SK-N-SH (cell line): ENCODE measurements at regions not wholly inside any gene's neighbourhood (a gene's known extent, or its start where the extent isn't known, plus 50 kb on each side); places are given as distances from the start of the nearest gene placed in this dataset.

Experiments
- CTCF ChIA-PET: fragments of 300-600, 350-600 bp; formaldehyde crosslinking; extraction: SDS; loops from one replicate; lab custom pipeline; 2021; lab: Yijun Ruan, JAX
- POLR2A ChIA-PET: fragments of 350-600 bp; sonication (Branson Sonifier 250); formaldehyde crosslinking; extraction: SDS; loops from one replicate; lab custom pipeline; 2020; ENCODE audit warnings: antibody characterized with exemption, inconsistent platforms; lab: Yijun Ruan, JAX
- DNase-seq: peaks from one replicate; pipeline ENCODE4 v3.0.0; 2012
- H2AFZ ChIP-seq: fragments of 200-600 bp; sonication (generic); 2 replicates; pipeline ENCODE4 v1.8.1; 2016; ENCODE audit warnings: antibody characterized with exemption, mild to moderate bottlenecking, low read depth
- H3F3A ChIP-seq: fragments of 200-600 bp; sonication (generic); replicated peaks from 2 replicates; pipeline ENCODE3; 2016; ENCODE audit warnings: antibody characterized with exemption, mild to moderate bottlenecking; ENCODE audit not compliant: insufficient read depth
- H3K27ac ChIP-seq, 2 experiments: fragments of 200-500 bp in 1 of 2; fragments of 200-600 bp in 1 of 2; sonication (Bioruptor generic) in 1 of 2; sonication (generic), shearing (Covaris generic) in 1 of 2; 2 replicates each; pipeline versions ENCODE4 v1.5.1 to v1.6.1; 2014 to 2016; ENCODE audit warnings: low read depth in 2 of 2, inconsistent platforms in 1 of 2, low read length in 1 of 2, mild to moderate bottlenecking in 1 of 2, mixed read lengths in 1 of 2
- H3K27me3 ChIP-seq: fragments of 200-600 bp; sonication (generic), shearing (Covaris generic); 2 replicates; pipeline ENCODE4 v1.6.1; 2016; ENCODE audit warnings: mixed run types; ENCODE audit not compliant: insufficient read depth
- H3K36me3 ChIP-seq, 2 experiments: fragments of 200-500 bp in 1 of 2; fragments of 200-600 bp in 1 of 2; sonication (Bioruptor generic) in 1 of 2; sonication (generic) in 1 of 2; replicated peaks in 1 of 2; 2 replicates each; pipeline versions ENCODE3 to v1.5.1; 2014 to 2016; ENCODE audit warnings: low read length in 1 of 2, mild to moderate bottlenecking in 1 of 2; ENCODE audit not compliant: insufficient read depth in 2 of 2, control insufficient read depth in 1 of 2
- H3K4me1 ChIP-seq, 2 experiments: fragments of 200-500 bp in 1 of 2; fragments of 200-600 bp in 1 of 2; sonication (Bioruptor generic) in 1 of 2; sonication (generic), shearing (Covaris generic) in 1 of 2; 2 replicates each; pipeline versions ENCODE4 v1.5.1 to v1.6.1; 2014 to 2016; ENCODE audit warnings: low read depth in 1 of 2, low read length in 1 of 2, mixed run types in 1 of 2; ENCODE audit not compliant: insufficient read depth in 2 of 2, control insufficient read depth in 1 of 2
- H3K4me2 ChIP-seq: fragments of 200-600 bp; sonication (generic), shearing (Covaris generic); 2 replicates; pipeline ENCODE4 v1.6.1; 2017; ENCODE audit warnings: mixed run types
- H3K4me3 ChIP-seq, 2 experiments: fragments of 200-500 bp in 1 of 2; fragments of 200-600 bp in 1 of 2; sonication (Bioruptor generic) in 1 of 2; sonication (generic), shearing (Covaris generic) in 1 of 2; 2 replicates each; pipeline versions ENCODE4 v1.5.1 to v1.8.1; 2014 to 2016; ENCODE audit warnings: low read depth in 2 of 2, inconsistent platforms in 1 of 2, low read length in 1 of 2, mild to moderate bottlenecking in 1 of 2, mixed read lengths in 1 of 2, moderate library complexity in 1 of 2
- H3K79me2 ChIP-seq: fragments of 200-600 bp; sonication (generic); 2 replicates; pipeline ENCODE4 v1.8.1; 2017; ENCODE audit warnings: mild to moderate bottlenecking; ENCODE audit not compliant: insufficient read depth
- H3K9ac ChIP-seq: fragments of 200-600 bp; sonication (generic); 2 replicates; pipeline ENCODE4 v1.6.1; 2017; ENCODE audit warnings: mixed run types
- H3K9me2 ChIP-seq: fragments of 200-600 bp; sonication (generic); 2 replicates; pipeline ENCODE4 v1.6.1; 2017; ENCODE audit warnings: mixed run types
- H3K9me3 ChIP-seq: fragments of 200-600 bp; sonication (generic); 2 replicates; pipeline ENCODE4 v1.6.1; 2017; ENCODE audit warnings: mixed run types, mild to moderate bottlenecking, moderate library complexity
- H4K20me1 ChIP-seq: fragments of 200-600 bp; sonication (generic); 2 replicates; pipeline ENCODE4 v1.6.1; 2017; ENCODE audit warnings: mild to moderate bottlenecking, mixed run types; ENCODE audit not compliant: insufficient read depth
- CHD2 ChIP-seq: fragments of 150-350 bp; IDR thresholded peaks from 2 replicates; pipeline ENCODE4 v1.6.1; 2018; ENCODE audit warnings: low read length; ENCODE audit not compliant: partially characterized antibody
- EP300 ChIP-seq, 2 experiments: IDR thresholded peaks; 2 replicates each; pipeline versions ENCODE4 v1.4.0 to v1.6.1; 2012; ENCODE audit warnings: borderline replicate concordance in 1 of 2, low read depth in 1 of 2, low read length in 1 of 2
- EZH2phosphoT487 ChIP-seq: fragments of 200-600 bp; sonication (generic); IDR thresholded peaks from 2 replicates; pipeline ENCODE4 v1.6.1; 2017; ENCODE audit warnings: low read depth, mixed run types, mild to moderate bottlenecking, antibody characterized with exemption, moderate library complexity, borderline replicate concordance
- JUND ChIP-seq: IDR thresholded peaks from 2 replicates; pipeline ENCODE4 v1.4.0; 2012
- MEF2A ChIP-seq: IDR thresholded peaks from 2 replicates; pipeline ENCODE4 v1.4.0; 2012; ENCODE audit warnings: low read depth, borderline replicate concordance
- NFIC ChIP-seq: IDR thresholded peaks from 2 replicates; pipeline ENCODE4 v1.4.0; 2012; ENCODE audit warnings: borderline replicate concordance
- POLR2AphosphoS5 ChIP-seq: IDR thresholded peaks from 2 replicates; pipeline ENCODE4 v1.6.1; 2012; ENCODE audit warnings: low read depth, low read length
- RFX5 ChIP-seq: IDR thresholded peaks from 2 replicates; pipeline ENCODE4 v1.6.1; 2012; ENCODE audit warnings: mild to moderate bottlenecking, improper control_type of control experiment, low read length
- RXRA ChIP-seq: IDR thresholded peaks from 2 replicates; pipeline ENCODE4 v1.4.0; 2012; ENCODE audit warnings: low read depth, mild to moderate bottlenecking, borderline replicate concordance
- SIN3A ChIP-seq: IDR thresholded peaks from 2 replicates; pipeline ENCODE4 v1.6.1; 2012; ENCODE audit warnings: low read depth, mild to moderate bottlenecking, low read length, moderate library complexity, borderline replicate concordance
- SMC3 ChIP-seq: IDR thresholded peaks from 2 replicates; pipeline ENCODE4 v1.6.1; 2012; ENCODE audit warnings: low read depth, low read length, improper control_type of control experiment
- TCF12 ChIP-seq: IDR thresholded peaks from 2 replicates; pipeline ENCODE4 v1.4.0; 2012
- YY1 ChIP-seq: IDR thresholded peaks from 2 replicates; pipeline ENCODE4 v1.4.0; 2012; ENCODE audit warnings: low read depth, mild to moderate bottlenecking
- WGBS: methylation state at CpG from one replicate; pipeline ENCODE4 v1.1.6; 2017; ENCODE audit warnings: low lambda C conversion rate; 5-methylcytosine and 5-hydroxymethylcytosine counted together
- TF ChIP-seq, protein P1 (sequence below): IDR thresholded peaks from 2 replicates; pipeline ENCODE4 v1.4.0; 2012; ENCODE audit warnings: low read depth
- TF ChIP-seq, protein P2 (sequence below): IDR thresholded peaks from 2 replicates; pipeline ENCODE4 v1.4.0; 2012; ENCODE audit warnings: low read depth, borderline replicate concordance
- TF ChIP-seq, protein P3 (sequence below): fragments of 150-350 bp; IDR thresholded peaks from 2 replicates; pipeline ENCODE4 v1.6.1; 2016; ENCODE audit warnings: mild to moderate bottlenecking, low read depth, low read length
- TF ChIP-seq, protein P4 (sequence below): fragments of 150-350 bp; IDR thresholded peaks from 2 replicates; pipeline ENCODE4 v1.6.1; 2017; ENCODE audit warnings: antibody characterized with exemption, low read length, low read depth, borderline replicate concordance

DNA sequence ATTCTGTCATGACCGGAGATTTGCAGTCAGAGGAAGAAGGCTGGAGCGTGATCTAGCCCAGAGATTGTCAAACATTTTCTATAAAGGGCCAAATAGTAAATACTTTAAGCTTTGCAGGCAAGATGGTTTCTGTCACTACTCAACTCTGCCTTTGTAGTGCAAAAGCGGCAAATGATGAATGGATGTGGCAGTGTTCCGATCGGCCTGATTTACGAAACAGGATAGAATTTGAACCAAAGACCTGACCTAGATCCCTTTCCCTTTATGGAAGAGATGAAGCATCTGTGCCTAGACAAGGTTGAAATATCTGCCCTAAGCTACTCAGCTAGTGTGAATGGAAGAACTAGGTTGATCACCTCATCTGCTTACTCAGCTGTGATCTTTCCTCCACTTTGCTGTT is 209.5 kb downstream of the YTHDC2 start:
- no peak overlapping the region for H3K4me2 ChIP-seq
- no peak overlapping the region for H2AFZ ChIP-seq
- H3K9ac ChIP-seq = no peak overlapping the region
- H3K9me2 ChIP-seq = no peaks in the 10 kb centered on the region
- no peak for DNase-seq
- H3K36me3 ChIP-seq = no peaks in the 10 kb centered on the region
- no peaks in the 10 kb centered on the region for H3K27me3 ChIP-seq
- no peaks in the 10 kb centered on the region for H3F3A ChIP-seq
- POLR2A ChIA-PET = no interaction called here
- TF ChIP-seq, protein P1, sequence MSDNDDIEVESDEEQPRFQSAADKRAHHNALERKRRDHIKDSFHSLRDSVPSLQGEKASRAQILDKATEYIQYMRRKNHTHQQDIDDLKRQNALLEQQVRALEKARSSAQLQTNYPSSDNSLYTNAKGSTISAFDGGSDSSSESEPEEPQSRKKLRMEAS = no peak
- no peak for TF ChIP-seq EZH2phosphoT487
- TF ChIP-seq, protein P2, sequence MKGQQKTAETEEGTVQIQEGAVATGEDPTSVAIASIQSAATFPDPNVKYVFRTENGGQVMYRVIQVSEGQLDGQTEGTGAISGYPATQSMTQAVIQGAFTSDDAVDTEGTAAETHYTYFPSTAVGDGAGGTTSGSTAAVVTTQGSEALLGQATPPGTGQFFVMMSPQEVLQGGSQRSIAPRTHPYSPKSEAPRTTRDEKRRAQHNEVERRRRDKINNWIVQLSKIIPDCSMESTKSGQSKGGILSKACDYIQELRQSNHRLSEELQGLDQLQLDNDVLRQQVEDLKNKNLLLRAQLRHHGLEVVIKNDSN = no peak
- no peak for TF ChIP-seq POLR2AphosphoS5
- TF ChIP-seq, protein P3, sequence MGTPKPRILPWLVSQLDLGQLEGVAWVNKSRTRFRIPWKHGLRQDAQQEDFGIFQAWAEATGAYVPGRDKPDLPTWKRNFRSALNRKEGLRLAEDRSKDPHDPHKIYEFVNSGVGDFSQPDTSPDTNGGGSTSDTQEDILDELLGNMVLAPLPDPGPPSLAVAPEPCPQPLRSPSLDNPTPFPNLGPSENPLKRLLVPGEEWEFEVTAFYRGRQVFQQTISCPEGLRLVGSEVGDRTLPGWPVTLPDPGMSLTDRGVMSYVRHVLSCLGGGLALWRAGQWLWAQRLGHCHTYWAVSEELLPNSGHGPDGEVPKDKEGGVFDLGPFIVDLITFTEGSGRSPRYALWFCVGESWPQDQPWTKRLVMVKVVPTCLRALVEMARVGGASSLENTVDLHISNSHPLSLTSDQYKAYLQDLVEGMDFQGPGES = no peak
- no peak for TF ChIP-seq MEF2A
- TF ChIP-seq EP300 (IDR thresholded peaks at IDR 0.05; ENCODE audit: borderline replicate concordance in 1 of 2, low read depth in 1 of 2, low read length in 1 of 2) = no peak
- TF ChIP-seq, protein P4, sequence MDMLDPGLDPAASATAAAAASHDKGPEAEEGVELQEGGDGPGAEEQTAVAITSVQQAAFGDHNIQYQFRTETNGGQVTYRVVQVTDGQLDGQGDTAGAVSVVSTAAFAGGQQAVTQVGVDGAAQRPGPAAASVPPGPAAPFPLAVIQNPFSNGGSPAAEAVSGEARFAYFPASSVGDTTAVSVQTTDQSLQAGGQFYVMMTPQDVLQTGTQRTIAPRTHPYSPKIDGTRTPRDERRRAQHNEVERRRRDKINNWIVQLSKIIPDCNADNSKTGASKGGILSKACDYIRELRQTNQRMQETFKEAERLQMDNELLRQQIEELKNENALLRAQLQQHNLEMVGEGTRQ = no peak
- TF ChIP-seq SMC3 = no peak
- no peak for TF ChIP-seq SIN3A
- no peak for TF ChIP-seq JUND
- TF ChIP-seq, all 33 proteins: peak for 0
- Histone ChIP-seq H3K4me3 (no peak overlapping the region), H3K79me2 (no peaks in the 10 kb centered on the region), H3K4me1 (no peaks in the 10 kb centered on the region), H3K27ac (no peak overlapping the region), H4K20me1 (no peaks in the 10 kb centered on the region), H3K9me3 (no peaks in the 10 kb centered on the region)
- 22% methylated on average over 6 of the region's 6 CpGs for WGBS
- CTCF ChIA-PET = no interaction called here

DNA sequence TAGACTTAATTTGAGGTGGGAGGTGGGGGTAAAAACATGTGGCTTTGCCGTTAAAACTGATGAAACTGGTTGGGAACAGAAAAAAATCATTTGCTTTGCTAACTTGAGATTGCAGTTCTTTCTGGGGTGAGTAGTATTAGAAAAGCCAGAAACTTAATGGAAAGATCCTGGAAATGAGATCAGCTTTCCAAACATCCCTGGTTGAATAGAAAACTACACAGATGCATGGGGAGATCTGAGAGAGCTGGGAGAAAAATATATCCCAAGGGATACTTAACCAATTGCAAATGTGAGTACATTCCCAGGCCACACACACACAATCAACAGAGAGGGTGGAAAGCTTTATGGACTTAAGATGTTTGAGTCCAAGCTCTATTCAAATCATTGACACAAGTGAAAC is 222.3 kb downstream of the YTHDC2 start:
- no peak overlapping the region for H3K4me2 ChIP-seq
- no peaks in the 10 kb centered on the region for H3K27me3 ChIP-seq
- POLR2A ChIA-PET = no interaction called here
- H3K9ac ChIP-seq = no peak overlapping the region
- no peak overlapping the region for H2AFZ ChIP-seq
- 2% methylated on average over 1 of the region's 1 CpG for WGBS
- H3K27ac ChIP-seq = no peak overlapping the region
- no peaks in the 10 kb centered on the region; the same call in 1 of the 2 replicates for H3K9me2 ChIP-seq
- H3K4me1 ChIP-seq = no peaks in the 10 kb centered on the region
- H3K79me2 ChIP-seq = no peaks in the 10 kb centered on the region
- no peaks in the 10 kb centered on the region for H3K9me3 ChIP-seq
- no peaks in the 10 kb centered on the region for H3K36me3 ChIP-seq
- CTCF ChIA-PET = no interaction called here
- TF ChIP-seq RXRA (no peak), EZH2phosphoT487 (no peak), POLR2AphosphoS5 (no peak), SIN3A (no peak), YY1 (no peak), TCF12 (no peak), RFX5 (no peak), NFIC (no peak), CHD2 (no peak)
- TF ChIP-seq, protein P3 = no peak
- no peaks in the 10 kb centered on the region for H4K20me1 ChIP-seq
- DNase-seq = no peak
- no peak overlapping the region for H3K4me3 ChIP-seq
- H3F3A ChIP-seq = no peaks in the 10 kb centered on the region
